HG03097 (cell line): ENCODE measurements at regions not wholly inside any gene's neighbourhood (a gene's known extent, or its start where the extent isn't known, plus 50 kb on each side); places are given as distances from the start of the nearest gene placed in this dataset.

ENCODE experiments used
- ATAC-seq: cut with Tn5 transposase; IDR thresholded peaks from one replicate; pipeline ENCODE4 v1.9.1; 2021; ENCODE audit not compliant: unreplicated experiment, low FRiP score

DNA sequence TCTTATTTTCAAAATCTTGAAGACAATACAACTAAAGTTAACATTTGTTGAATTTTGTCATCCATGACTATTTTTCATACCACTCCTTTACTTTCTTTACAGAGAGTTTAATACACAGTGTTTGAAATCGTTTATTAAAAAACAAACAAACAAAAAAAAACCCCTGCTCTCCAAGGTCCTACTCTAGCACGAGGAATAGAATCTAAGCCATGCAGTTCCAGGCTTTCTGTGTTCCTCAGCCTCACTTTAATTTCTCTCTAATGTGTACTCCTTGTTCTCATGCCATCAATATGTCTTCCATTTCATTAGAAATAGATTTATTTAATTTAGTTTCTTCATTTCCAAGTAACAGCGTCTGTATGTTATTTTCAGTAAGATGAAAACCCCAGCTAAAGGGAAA, 381.2 kb upstream of the MC4R start:
- no peak for ATAC-seq

DNA sequence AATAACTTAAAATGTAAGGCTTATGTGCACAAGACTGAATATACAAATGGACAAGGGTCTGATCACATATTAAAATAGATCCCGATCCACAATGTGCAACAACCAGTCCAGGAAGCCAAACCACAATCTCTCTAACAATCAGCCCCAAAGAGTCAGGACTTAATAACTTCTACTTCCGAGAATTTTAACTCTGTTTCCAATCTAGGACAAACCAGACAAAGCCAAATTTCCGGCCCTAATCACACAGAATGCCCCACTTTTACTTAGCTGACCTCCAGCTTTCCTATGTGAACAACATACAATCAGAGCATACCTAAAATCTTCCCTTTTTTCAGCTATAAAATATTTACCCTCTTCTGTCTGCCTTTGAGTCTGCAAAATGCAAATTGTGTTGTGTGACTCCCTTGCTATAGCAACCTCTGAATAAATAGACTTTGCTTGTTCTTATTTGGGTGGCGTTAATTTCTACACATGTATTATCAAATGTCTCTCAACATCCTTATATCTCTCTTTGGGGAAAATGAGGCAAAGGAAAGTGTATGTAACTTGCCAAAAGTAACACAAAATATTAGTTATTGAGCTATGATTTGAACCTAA, 381.9 kb upstream of the MC4R start:
- ATAC-seq, result no peak

DNA sequence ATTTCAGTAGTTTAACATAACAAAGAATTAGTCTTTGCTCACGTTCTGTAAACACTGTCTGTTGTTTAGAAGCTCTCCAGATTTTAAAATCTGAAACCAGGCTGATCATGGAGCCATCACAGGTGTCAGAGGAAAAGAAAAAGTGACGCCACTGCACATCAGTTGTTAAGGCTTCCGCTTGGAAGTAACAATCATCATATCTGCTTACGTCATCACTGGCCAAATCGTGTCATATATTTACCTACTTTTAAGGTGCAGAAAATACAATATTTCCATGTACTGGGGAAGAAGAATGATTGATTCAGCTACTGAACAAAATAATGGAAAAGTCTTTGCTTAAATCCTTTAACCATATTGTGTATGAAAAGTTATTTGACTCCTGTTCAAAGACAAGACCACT, 382.6 kb upstream of the MC4R start:
- no peak for ATAC-seq

DNA sequence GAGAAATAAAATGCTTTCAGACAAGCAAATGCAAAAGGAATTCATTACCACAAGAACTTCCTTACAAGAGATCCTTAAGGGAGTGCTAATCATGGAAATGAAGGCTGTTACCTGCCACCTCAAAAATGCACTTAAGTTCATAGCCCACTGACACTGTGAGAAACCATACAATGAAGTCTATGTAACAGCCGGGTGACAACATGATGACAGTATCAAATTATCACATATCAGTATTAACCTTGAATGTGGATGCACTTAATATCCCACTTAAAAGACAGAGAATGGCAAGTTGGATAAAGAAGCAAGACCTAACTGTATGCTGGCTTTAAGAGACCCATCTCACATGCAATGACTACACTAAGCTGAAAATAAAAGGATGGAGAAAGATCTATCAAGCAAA, 403.4 kb upstream of the MC4R start:
- ATAC-seq, result no peak

DNA sequence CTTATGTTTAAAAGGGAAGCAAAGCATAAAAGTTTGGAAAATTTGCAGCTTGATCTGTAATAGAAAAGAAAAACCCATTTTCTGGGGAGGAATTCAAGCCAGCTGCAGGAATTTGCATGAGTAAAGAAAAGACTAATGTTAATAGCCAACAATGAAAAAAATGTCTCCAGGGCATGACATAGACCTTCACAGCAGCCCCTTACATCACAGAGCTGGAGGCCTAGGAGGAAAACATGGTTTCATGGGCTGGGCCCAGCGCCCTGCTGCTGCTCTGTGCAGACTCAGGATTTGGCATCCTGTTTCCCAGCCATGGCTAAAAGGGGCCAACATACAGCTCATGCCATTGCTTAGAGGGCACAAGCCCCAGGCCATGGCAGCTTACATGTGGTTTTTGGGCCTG, 411.6 kb upstream of the MC4R start:
- no peak for ATAC-seq

DNA sequence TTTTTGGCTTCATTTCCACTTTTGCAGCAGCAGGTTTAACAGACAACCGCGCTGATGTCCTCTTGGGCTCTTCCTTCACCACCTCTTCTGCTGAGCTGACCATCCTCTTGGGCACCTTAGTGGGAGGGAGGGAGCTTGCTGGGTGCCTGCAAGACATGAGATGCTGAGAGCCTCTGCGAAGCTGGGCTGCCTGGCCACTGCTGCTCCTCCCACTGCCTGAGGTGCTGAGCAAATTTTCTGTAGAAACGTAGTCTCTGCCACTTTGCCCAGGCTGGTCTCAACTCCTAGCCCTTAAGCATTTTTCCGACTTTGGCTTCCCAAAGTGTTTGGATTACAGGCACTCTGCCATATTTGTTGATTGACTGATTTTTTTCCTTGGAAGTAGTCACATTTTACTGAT, 422.2 kb upstream of the MC4R start:
- ATAC-seq, result no peak

DNA sequence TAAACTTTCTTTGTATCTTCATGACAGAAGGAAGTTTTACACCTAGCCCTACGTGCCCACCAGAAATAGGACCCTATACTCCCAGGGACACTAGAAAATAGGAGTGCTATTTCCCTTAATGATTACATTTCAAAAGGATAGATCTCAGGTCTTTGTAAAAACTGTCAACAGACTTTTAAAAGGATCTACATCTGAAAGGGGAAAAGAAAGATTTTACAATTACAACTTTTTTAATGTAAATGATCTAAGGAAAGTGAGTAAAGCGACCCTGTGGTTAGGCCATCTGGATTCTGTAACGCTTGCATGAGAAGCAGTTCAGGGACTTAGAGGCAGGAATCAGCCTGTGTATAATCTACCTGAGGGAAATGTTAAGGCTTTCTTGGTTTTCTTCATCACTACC, 431.8 kb upstream of the MC4R start:
- no peak for ATAC-seq

DNA sequence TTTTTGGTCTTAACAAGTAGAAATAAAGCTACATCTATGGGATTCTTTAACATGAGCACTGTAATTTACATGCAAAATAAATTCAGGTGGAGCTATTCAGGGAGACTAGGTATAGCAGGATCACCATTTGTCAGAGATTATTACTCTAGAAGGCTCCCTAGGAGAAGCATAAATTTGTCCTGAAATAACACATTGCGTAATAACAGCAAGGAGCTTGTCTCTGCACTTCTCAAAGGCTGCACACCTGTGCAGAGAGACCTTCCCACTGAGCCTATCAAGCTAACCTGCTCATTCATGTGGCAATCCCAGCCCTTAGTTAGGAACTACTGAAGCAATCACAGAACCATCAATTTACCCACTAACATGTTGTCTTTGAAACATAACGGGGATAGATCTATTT, 437.4 kb upstream of the MC4R start:
- no peak for ATAC-seq

DNA sequence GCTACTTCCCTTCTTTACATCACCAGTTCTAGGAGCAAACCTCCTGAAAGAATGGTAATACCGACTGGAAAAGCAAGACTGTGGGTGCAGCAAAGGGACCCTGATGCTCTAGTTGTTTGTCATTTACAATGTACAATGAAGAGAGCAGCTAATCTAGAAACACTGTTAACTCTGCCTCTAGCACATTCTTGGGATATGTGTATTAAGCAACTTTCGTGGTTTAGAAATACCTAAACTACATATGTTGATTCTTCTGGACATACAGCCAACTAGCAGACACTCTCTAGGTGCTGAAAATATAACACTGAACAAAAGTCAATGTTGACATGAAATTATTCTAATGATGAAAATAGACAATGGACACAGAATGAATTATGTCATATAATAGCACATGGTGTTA, 440.3 kb upstream of the MC4R start:
- ATAC-seq, result no peak

DNA sequence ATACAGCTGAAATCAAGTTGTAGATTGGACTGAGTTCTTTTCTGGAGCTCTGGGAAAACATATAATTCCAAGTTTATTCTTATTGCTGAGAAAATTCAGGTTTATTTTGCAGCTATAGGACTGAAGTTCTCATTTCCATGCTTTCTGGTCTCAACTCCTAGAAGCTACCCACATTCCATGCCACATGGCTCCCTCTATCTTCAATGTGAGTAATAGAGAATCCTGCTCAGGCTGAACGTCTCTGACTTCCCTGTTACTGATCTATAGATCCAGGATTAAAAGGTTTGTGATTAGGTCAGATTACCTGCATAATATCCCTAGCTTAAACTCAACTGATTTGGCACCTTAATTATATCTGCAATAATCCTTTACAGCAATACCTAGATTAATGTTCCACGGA, 453.8 kb upstream of the MC4R start:
- no peak for ATAC-seq

DNA sequence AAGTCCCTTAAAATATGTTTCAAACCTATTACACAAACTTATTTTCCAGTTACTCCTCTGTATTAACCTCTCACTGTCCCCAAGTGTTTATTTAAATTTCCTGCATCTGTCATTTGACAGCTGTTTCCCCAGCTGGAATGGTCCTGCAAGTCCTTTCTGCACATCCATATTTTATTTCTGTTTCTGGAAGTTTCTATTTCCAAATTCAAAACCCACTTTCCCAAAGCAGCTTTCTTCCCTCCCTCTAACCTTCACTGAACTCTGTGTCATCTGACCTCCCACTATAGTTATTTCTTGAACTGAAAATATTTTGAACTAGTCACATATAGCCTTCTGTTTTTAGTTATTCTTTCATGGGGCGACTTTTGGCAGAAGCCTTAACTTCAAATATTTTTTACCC, 459.4 kb upstream of the MC4R start:
- no peak for ATAC-seq

DNA sequence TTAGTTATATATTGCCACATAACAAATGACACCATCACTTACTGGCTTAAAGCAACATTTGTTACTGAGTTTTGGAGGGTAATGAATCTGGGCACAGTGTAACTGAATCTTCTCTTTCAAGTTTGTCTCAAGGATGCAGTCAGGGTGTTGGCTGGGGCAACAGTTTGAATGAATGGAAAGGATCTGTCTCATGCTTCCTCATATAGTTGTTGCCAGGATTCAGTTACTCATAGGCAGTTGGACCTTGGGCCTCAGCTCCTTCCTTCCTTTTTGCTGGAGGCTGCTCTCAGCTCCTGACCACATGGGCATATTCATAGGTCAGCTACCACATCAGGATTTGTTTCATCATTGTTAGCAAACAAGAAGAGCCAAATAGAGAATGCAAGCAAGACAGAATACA, 466.1 kb upstream of the MC4R start:
- no peak for ATAC-seq

DNA sequence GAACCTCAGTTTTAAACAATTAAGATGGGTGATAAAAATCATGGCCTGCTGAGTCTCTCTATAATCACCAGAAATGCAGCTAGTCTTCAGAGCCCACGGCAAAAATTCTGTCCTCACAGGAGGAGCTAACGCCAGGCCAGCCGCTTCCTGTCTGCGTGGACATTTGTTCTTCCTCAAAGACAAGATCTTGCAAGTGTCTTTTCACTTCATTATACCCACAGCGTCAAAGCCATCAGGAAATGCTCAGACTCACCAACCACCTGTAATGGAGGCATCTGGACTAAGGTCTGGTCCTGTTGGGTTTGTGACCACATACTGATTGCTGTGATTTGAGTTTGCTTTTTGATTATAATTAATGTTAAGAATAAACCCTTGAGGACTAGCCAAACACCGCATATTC, 473.8 kb upstream of the MC4R start:
- ATAC-seq, result no peak

DNA sequence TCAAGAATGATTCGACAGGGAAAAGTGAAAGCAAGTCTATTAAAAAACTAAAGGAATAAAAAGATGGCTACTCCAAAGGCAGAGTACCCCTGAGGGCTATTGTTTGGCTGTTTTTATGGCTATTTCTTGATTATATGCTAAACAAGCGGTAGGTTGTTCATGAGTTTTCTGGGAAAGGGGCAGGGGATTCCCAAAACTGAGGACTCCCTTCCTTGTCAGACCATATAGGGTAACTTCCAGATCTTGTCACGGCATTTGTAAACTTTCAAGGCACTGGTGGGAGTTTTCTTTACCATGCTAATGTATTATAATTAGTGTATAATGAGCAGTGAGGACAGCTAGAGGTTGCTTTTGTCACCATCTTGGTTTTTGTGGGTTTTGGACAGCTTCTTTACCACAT, 474.9 kb upstream of the MC4R start:
- ATAC-seq, result no peak

DNA sequence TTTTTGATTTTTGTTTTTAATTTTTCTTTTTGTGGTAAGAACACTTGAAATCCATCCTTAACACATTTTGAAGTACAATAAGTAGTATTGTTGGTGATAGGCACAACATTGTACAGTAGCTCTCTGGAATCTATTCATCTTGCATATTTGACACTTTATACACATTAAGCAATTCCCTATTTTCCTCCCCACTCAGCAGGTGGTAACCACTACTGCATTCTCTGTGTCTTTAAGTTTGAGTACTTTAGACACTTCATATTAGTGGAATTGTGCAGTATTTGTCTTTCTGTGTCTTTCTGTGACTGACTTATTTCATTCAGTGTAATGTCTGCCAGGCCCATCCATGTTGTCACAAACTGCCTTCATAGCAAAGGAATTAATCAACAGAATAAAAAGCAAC, 471.7 kb upstream of the CDH20 start:
- ATAC-seq, result no peak

DNA sequence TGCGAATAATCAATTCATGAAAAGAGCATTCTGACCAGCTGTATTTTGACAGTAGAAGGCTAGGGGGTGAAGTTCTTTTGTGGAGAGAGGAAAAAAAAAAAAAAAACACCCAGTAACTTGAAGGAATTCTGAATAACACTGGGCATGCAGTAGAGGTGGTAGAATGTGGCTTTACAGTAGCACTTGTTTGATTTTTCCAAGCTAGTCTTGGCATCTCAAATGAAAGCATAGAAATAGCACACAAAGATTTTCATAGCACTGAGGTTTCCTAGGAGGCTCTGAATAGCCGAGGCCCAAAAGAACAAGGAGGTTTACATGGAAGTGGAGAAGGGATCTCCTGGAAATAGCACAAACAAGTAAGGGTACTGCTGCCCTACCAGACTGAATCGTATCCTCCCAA, 470.2 kb upstream of the CDH20 start:
- no peak for ATAC-seq

DNA sequence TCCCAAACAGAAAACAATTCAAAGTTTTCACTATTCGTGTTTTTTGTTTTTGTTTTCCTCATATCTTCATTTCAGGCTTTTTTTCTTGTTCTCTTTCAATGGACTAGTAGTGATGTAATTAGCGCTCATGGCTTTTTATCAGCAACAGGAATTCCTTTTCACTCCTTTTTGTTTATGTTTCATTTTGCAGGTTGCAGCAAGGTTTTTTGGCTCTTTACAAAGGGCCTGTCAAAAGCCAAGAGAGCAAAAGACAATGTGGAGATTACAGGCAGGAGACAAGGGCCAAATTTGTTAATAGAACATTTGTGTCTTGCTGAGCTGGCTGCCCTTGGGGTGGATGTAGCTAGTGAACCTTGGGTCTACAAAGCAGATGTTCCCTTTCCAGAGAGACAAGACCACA, 467.4 kb upstream of the CDH20 start:
- no peak for ATAC-seq

DNA sequence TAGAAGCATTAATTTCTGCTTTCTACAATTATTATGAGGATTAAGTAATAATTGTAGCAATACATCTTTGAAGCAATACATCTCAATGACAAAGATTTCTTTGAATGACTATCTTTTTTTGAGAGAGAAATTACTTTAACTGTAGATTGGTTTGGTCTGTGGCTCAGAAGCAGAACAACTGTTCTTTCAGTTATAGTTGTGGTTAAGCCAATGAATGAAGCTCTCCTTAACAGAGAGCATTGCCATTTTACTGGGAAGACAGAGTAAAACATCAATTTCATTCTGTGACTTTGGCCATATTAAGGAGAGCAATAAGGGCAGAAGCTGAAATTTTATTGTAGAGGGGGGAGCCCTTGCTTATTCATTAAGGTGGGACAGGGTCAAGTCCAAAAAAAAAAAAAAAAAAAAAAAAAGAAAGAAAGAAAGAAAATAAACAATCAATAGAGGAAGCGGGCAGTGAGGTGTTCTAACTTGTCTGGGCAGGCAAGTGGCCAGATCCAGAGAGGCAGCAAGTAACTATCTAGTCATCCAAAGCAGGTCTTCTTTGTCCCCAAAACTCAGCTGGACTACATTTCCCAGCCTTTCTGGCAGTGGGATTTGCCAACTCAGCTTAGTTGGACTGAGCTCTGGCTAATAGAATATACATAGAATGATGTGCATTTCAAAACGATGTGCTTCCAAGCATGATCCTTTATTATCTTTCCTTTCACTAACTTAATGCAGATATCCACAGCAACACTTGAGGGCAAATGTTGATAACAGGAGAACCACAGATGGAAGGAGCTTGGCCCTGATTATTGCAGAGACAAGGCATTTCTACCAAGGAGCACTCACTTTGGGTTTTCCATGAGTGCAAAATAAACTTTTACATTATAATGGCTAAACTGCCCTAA, 462.7 kb upstream of the CDH20 start:
- no peak for ATAC-seq

DNA sequence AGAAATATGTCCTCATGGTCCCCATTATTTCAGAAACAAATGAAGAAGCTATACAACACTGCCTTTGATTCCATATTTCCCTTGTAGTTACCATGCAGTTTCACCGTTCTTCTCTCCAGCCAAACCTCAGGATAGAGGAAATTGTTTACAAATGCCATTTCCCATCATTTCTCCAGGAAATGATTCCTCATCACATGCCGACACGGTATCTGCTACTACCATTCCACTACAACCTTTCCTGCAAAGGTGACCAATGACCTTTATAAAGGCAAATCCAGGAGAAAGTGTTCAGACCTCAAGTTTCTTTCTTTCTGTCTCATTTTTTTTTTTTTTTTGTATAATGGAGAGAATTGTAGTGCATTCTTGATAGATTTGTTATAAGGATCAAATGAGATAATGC, 460.8 kb upstream of the CDH20 start:
- ATAC-seq, result no peak

DNA sequence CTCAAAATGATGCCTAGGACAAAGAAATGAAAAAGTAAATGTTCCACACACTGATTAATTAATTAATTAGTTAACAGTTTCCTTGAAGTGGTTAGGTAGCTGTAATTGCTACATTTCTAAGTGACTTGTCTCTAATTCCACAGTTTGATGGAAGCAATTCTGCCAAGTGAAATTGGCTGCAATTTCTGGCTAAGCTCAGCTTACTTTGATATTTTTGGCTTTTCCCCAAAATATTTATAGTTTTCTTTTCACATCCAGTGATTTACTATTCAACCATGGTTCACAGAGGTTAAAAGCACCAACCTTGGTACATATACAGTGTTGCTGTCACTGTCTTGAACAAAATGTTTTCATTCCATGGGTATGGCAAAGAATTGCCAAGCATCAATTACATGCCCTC, 459.5 kb upstream of the CDH20 start:
- ATAC-seq, result no peak

DNA sequence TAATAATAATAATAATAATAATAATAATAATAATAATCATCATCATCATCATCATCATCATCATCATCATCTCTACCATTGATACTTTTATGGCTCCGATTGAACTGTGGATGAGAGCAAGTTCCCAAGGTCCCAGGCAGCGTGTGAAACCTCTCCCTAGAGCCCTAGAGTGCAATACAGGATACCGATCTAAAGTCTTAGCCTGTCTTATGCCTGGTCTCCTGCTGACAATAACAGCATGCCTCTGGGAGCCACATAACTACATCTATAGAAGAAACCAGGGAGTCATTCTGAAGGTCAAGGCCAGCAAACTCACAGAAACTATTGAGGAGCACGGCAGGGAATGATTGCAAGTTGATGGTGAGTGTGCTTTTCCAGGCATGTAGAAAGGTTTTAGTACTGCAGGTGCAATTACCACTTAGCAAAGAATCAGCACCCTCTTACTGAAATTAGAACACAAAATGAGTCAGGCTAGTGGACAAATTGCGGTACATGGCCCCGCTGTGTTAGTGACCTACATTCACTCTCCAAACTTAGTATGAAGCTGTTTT, 457.2 kb upstream of the CDH20 start:
- no peak for ATAC-seq

DNA sequence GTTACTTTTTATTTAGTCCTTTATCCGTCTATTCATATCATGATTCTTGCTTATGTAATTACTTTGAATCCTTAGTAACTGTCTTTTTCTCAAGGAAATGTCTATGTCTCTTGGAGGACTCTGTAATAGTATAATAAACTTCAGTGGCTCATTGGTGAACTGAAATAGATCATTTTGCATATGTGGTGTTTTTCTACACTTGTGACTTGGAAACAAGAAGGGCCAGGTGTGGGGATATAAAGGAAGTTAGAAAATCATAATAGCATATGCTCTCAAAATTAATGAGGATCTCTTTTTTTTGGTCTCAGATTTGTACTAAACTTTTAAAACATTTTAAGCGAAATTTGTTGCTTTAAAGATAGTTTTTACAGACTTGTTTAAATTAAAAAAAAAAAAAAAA, 453.0 kb upstream of the CDH20 start:
- ATAC-seq, result no peak
